H1 (cell line): ENCODE measurements at regions not wholly inside any gene's neighbourhood (a gene's known extent, or its start where the extent isn't known, plus 50 kb on each side); places are given as distances from the start of the nearest gene placed in this dataset.

Experiments used
- CTCF ChIA-PET: fragments of 300-600 bp; sonication (Branson Sonifier 250); formaldehyde crosslinking; loops from one replicate; lab custom pipeline; 2021; ENCODE audit not compliant: partially characterized antibody; lab: Charles Lee
- POLR2A ChIA-PET: fragments of 300-600 bp; sonication (Branson Sonifier 250); formaldehyde crosslinking; loops from one replicate; lab custom pipeline; 2021; ENCODE audit warnings: inconsistent platforms; ENCODE audit not compliant: partially characterized antibody; lab: Charles Lee
- DNase-seq, 2 experiments: peaks; one replicate each; pipeline versions ENCODE4 v3.0.0 to v3.0.0-alpha.2; 2010 to 2022; ENCODE audit warnings: low spot score in 2 of 2, low read depth in 1 of 2, mixed read lengths in 1 of 2
- FAIRE-seq: peaks from 2 replicates; lab custom pipeline; 2011; peaks lifted over from hg19 to GRCh38; lab: Jason Lieb, UNC
- H2AFZ ChIP-seq: 2 replicates; pipeline ENCODE4 v1.8.1; 2012; ENCODE audit warnings: low read length, inconsistent platforms
- H2AK5ac ChIP-seq: 2 replicates; pipeline ENCODE4 v1.6.1; 2013; ENCODE audit warnings: low read depth, low read length
- H2BK120ac ChIP-seq: replicated peaks from 2 replicates; pipeline ENCODE3; 2013; ENCODE audit warnings: low read depth, low read length, inconsistent platforms
- H2BK12ac ChIP-seq: 2 replicates; pipeline ENCODE4 v1.6.1; 2013; ENCODE audit warnings: low read depth, low read length
- H2BK15ac ChIP-seq: 2 replicates; pipeline ENCODE4 v1.6.1; 2013; ENCODE audit warnings: low read length
- H2BK20ac ChIP-seq: 2 replicates; pipeline ENCODE4 v1.6.1; 2013; ENCODE audit warnings: low read length
- H2BK5ac ChIP-seq: 2 replicates; pipeline ENCODE4 v1.6.1; 2013; ENCODE audit warnings: low read depth, low read length
- H3K14ac ChIP-seq: 2 replicates; pipeline ENCODE4 v1.6.1; 2013; ENCODE audit warnings: inconsistent platforms; ENCODE audit not compliant: insufficient read length
- H3K18ac ChIP-seq: 2 replicates; pipeline ENCODE4 v1.6.1; 2013; ENCODE audit warnings: low read length; ENCODE audit errors: extremely low read depth
- H3K23ac ChIP-seq: 2 replicates; pipeline ENCODE4 v1.6.1; 2013; ENCODE audit warnings: inconsistent platforms; ENCODE audit not compliant: insufficient read length
- H3K23me2 ChIP-seq: 2 replicates; pipeline ENCODE4 v1.6.1; 2013; ENCODE audit warnings: low read depth, low read length
- H3K27ac ChIP-seq: 2 replicates; pipeline ENCODE4 v1.6.1; 2011; ENCODE audit warnings: low read depth, low read length, inconsistent platforms
- H3K27me3 ChIP-seq, 4 experiments: replicated peaks in 1 of 4; 1 replicate in 1 of 4; 2 replicates in 3 of 4; pipeline versions ENCODE4 v1.6.1 to v1.8.1; 2011 to 2013; ENCODE audit warnings: low read length in 3 of 4, mild to moderate bottlenecking in 3 of 4, inconsistent platforms in 2 of 4, mixed read lengths in 2 of 4, moderate library complexity in 1 of 4; ENCODE audit not compliant: control insufficient read depth in 3 of 4, insufficient read depth in 3 of 4; ENCODE audit errors: extremely low read depth in 1 of 4
- H3K36me3 ChIP-seq, 4 experiments: 2 replicates each; pipeline versions ENCODE4 v1.6.1 to v1.8.1; 2011 to 2013; ENCODE audit warnings: mild to moderate bottlenecking in 4 of 4, low read length in 3 of 4, moderate library complexity in 2 of 4, control low read depth in 1 of 4, inconsistent platforms in 1 of 4; ENCODE audit not compliant: insufficient read depth in 4 of 4, control insufficient read depth in 2 of 4
- H3K4ac ChIP-seq: replicated peaks from 2 replicates; pipeline ENCODE3; 2013; ENCODE audit warnings: low read length, low read depth, mixed read lengths, inconsistent platforms; ENCODE audit not compliant: insufficient read length
- H3K4me1 ChIP-seq, 4 experiments: replicated peaks in 1 of 4; 1 replicate in 1 of 4; 2 replicates in 3 of 4; pipeline versions ENCODE4 v1.6.1 to v1.8.1; 2011 to 2013; ENCODE audit warnings: low read length in 3 of 4, inconsistent platforms in 2 of 4, mixed read lengths in 1 of 4; ENCODE audit not compliant: insufficient read depth in 4 of 4, control insufficient read depth in 3 of 4
- H3K4me2 ChIP-seq, 2 experiments: 2 replicates each; pipeline versions ENCODE4 v1.6.1 to v1.8.1; 2011 to 2013; ENCODE audit warnings: low read depth in 2 of 2, low read length in 2 of 2, control low read depth in 1 of 2, inconsistent platforms in 1 of 2, mild to moderate bottlenecking in 1 of 2; ENCODE audit not compliant: insufficient read depth in 1 of 2
- H3K4me3 ChIP-seq, 4 experiments: fragments of 200-600, 300-600 bp in 1 of 4; sonication (generic), shearing (Covaris generic), sonication (Bioruptor Twin) in 1 of 4; 2 replicates each; pipeline versions ENCODE4 v1.5.1 to v1.8.1; 2011 to 2016; ENCODE audit warnings: low read length in 4 of 4, low read depth in 3 of 4, control low read depth in 2 of 4, inconsistent platforms in 2 of 4, mild to moderate bottlenecking in 2 of 4, mixed read lengths in 1 of 4, moderate library complexity in 1 of 4; ENCODE audit not compliant: insufficient read depth in 2 of 4; ENCODE audit errors: extremely low read depth in 1 of 4
- H3K56ac ChIP-seq: replicated peaks from 2 replicates; pipeline ENCODE3; 2013; ENCODE audit warnings: low read depth, mild to moderate bottlenecking, mixed read lengths, low read length, inconsistent platforms; ENCODE audit not compliant: insufficient read length
- H3K79me1 ChIP-seq: 2 replicates; pipeline ENCODE4 v1.6.1; 2013; ENCODE audit warnings: low read depth, low read length, control low read depth
- H3K79me2 ChIP-seq, 2 experiments: 2 replicates each; pipeline versions ENCODE4 v1.6.1 to v1.8.1; 2012 to 2013; ENCODE audit warnings: low read length in 2 of 2, mild to moderate bottlenecking in 2 of 2, inconsistent platforms in 1 of 2; ENCODE audit not compliant: insufficient read depth in 2 of 2, control insufficient read depth in 1 of 2
- H3K9ac ChIP-seq, 4 experiments: replicated peaks in 1 of 4; 1 replicate in 1 of 4; 2 replicates in 3 of 4; pipeline versions ENCODE4 v1.6.1 to v1.8.1; 2011 to 2013; ENCODE audit warnings: low read depth in 3 of 4, low read length in 3 of 4, control low read depth in 2 of 4, mild to moderate bottlenecking in 2 of 4, moderate library complexity in 2 of 4, inconsistent platforms in 1 of 4; ENCODE audit errors: extremely low read depth in 1 of 4
- H3K9me3 ChIP-seq, 2 experiments: 2 replicates each; pipeline versions ENCODE4 v1.6.1 to v1.8.1; 2012 to 2013; ENCODE audit warnings: mild to moderate bottlenecking in 2 of 2, moderate library complexity in 2 of 2, control low read depth in 1 of 2, inconsistent platforms in 1 of 2, low read depth in 1 of 2, low read length in 1 of 2, mixed read lengths in 1 of 2; ENCODE audit not compliant: insufficient read depth in 2 of 2
- H4K20me1 ChIP-seq, 2 experiments: replicated peaks in 1 of 2; 2 replicates each; pipeline versions ENCODE3 to v1.8.1; 2011 to 2013; ENCODE audit warnings: inconsistent platforms in 2 of 2, low read length in 2 of 2, mild to moderate bottlenecking in 1 of 2; ENCODE audit not compliant: insufficient read depth in 2 of 2, control insufficient read depth in 1 of 2
- H4K5ac ChIP-seq: 2 replicates; pipeline ENCODE4 v1.6.1; 2013; ENCODE audit warnings: low read length, low read depth, mixed read lengths, inconsistent platforms; ENCODE audit not compliant: insufficient read length
- H4K8ac ChIP-seq: 2 replicates; pipeline ENCODE4 v1.8.0; 2013; ENCODE audit warnings: mild to moderate bottlenecking, moderate library complexity, low read length, inconsistent platforms; ENCODE audit not compliant: insufficient read depth; ENCODE audit errors: extremely low read depth
- H4K91ac ChIP-seq: replicated peaks from 2 replicates; pipeline ENCODE3; 2013; ENCODE audit warnings: low read length, mixed read lengths, inconsistent platforms; ENCODE audit not compliant: insufficient read length
- CEBPB ChIP-seq: IDR thresholded peaks from 2 replicates; pipeline ENCODE4 v1.6.1; 2012; ENCODE audit warnings: low read depth, low read length
- CHD2 ChIP-seq: IDR thresholded peaks from 2 replicates; pipeline ENCODE4 v1.6.1; 2012; ENCODE audit warnings: low read length, improper control_type of control experiment
- CTCF ChIP-seq, 3 experiments: IDR thresholded peaks; 1 replicate in 2 of 3; 2 replicates in 1 of 3; pipeline versions ENCODE4 v1.5.1 to v1.6.1; 2011; ENCODE audit warnings: low read length in 3 of 3, mild to moderate bottlenecking in 3 of 3, inconsistent platforms in 2 of 3, low read depth in 1 of 3, moderate library complexity in 1 of 3; ENCODE audit not compliant: insufficient read depth in 1 of 3; ENCODE audit errors: control extremely low read depth in 1 of 3
- JUN ChIP-seq: IDR thresholded peaks from 2 replicates; pipeline ENCODE4 v1.6.1; 2011; ENCODE audit warnings: low read depth, mild to moderate bottlenecking, improper control_type of control experiment, low read length
- RFX5 ChIP-seq: IDR thresholded peaks from 2 replicates; pipeline ENCODE4 v1.6.1; 2011; ENCODE audit warnings: low read depth, low read length, improper control_type of control experiment, borderline replicate concordance
- SP4 ChIP-seq: IDR thresholded peaks from 2 replicates; pipeline ENCODE4 v1.6.1; 2012; ENCODE audit warnings: low read length, inconsistent platforms
- TCF12 ChIP-seq: IDR thresholded peaks from 2 replicates; pipeline ENCODE4 v1.6.1; 2011; ENCODE audit warnings: low read depth, mild to moderate bottlenecking, low read length
- WGBS, 2 experiments: shearing (Covaris generic) in 1 of 2; methylation state at CpG; one replicate each; pipeline versions ENCODE4 v1.1.6 to v1.1.7; 2013 to 2015; ENCODE audit warnings: low lambda C conversion rate in 2 of 2, mixed read lengths in 2 of 2, inconsistent platforms in 1 of 2, low coverage in 1 of 2, missing lambda C conversion rate in 1 of 2; ENCODE audit not compliant: insufficient replicate concordance in 2 of 2, insufficient coverage in 1 of 2, insufficient read length in 1 of 2; ENCODE audit errors: extremely low coverage in 1 of 2, missing lambda C conversion rate in 1 of 2; 5-methylcytosine and 5-hydroxymethylcytosine counted together

DNA sequence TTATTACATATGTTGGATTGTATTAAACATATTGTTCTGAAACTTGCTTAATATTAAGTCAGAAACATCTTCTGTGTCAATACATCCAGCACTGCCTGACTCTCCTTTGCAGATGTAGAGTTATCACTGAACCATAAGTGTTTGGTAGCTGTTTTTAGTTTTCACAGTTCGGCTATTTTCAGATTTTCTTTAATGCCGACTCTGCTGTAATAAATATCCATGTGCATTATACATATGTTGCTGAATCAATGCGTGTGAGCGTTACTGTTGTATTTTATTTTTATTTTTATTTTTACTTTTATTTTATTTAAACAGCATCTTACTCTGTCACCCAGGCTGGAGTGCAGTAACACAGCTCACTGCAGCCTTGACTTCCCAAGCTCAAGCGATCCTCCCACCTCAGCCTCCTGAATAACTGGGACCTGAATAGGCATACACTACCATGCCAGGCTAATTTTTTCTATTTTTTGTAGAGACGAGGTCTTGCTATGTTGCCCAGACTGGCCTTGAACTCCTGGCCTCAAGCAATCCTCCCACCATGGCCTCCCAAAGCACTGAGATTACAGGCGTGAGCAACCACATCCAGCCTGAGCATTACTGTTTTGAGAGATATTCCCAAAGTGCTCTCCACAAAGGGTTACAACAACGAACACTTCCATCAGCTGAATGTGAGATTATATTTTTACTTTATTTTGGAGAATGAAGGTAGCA lies 50.7 kb upstream of the NOCT start:
- Histone ChIP-seq H3K4ac (no peak overlapping the region), H3K36me3 (no peaks in the 10 kb centered on the region; a peak in 1 of 8 replicates), H3K23ac (no peak overlapping the region), H2BK12ac (no peak overlapping the region), H3K27me3 (no peaks in the 10 kb centered on the region), H4K5ac (no peak overlapping the region), H3K4me1 (peaks cover 0 to 3% (median 0%) of the 10 kb centered on the region in 4 experiments; a peak in 1 of 7 replicates), H3K79me1 (no peaks in the 10 kb centered on the region), H4K20me1 (no peaks in the 10 kb centered on the region), H3K79me2 (no peaks in the 10 kb centered on the region), H3K9ac (no peak overlapping the region), H3K27ac (no peak overlapping the region), H4K91ac (no peak overlapping the region), H3K4me3 (no peak overlapping the region), H3K14ac (no peak overlapping the region), H2AK5ac (no peak overlapping the region), H2BK5ac (no peak overlapping the region), H2BK20ac (no peak overlapping the region), H2BK120ac (no peak overlapping the region), H3K56ac (no peak overlapping the region), H3K18ac (no peak overlapping the region), H3K23me2 (no peaks in the 10 kb centered on the region), H3K9me3 (no peaks in the 10 kb centered on the region), H3K4me2 (no peak overlapping the region), H4K8ac (no peak overlapping the region), H2AFZ (no peak overlapping the region), H2BK15ac (no peak overlapping the region)
- ChIA-PET POLR2A (no interaction called here), CTCF (no interaction called here)
- FAIRE-seq = no peak
- DNase-seq = no peak
- 92% methylated on average over 8 of the region's 8 CpGs; no CpG with 5 or more reads in 1 of the 2 experiments for WGBS, 2 experiments
- TF ChIP-seq CHD2 (no peak), JUN (no peak), SP4 (no peak), RFX5 (no peak), TCF12 (no peak), CTCF (IDR thresholded peaks at IDR 0.05; ENCODE audit: control extremely low read depth in 1 of 3, insufficient read depth in 1 of 3, low read depth in 1 of 3, low read length in 3 of 3) (no peak), CEBPB (no peak)
